Activated CD4-positive, alpha-beta T cell treated with anti-CD3 and anti-CD28 coated beads for 24 hours (primary cell): ENCODE measurements at regions not wholly inside any gene's neighbourhood (a gene's known extent, or its start where the extent isn't known, plus 50 kb on each side); places are given as distances from the start of the nearest gene placed in this dataset.

Experiments used
- DNase-seq, 2 donors: peaks; one replicate each; pipeline ENCODE4 v3.0.0-alpha.2; 2020; ENCODE audit warnings: low read depth in 2 of 2

GRCh38 chr1:212525479-212526110 is 83.0 kb upstream of the ATF3 start:
- DNase-seq: no peak

- no peak for DNase-seq
Measured at GRCh38 chr1:212526111-212526491, 82.5 kb upstream of the ATF3 start.

GRCh38 chr1:212528501-212528900 is 80.1 kb upstream of the ATF3 start:
- DNase-seq: no peak

GRCh38 chr1:212529211-212529741 is 79.3 kb upstream of the ATF3 start:
- no peak for DNase-seq

- no peak for DNase-seq
Measured at GRCh38 chr1:212531267-212531666, 77.3 kb upstream of the ATF3 start.

GRCh38 chr1:212531796-212532195 is 76.8 kb upstream of the ATF3 start:
- no peak for DNase-seq

GRCh38 chr1:212532469-212533147 is 76.0 kb upstream of the ATF3 start:
- DNase-seq: no peak

- no peak for DNase-seq
Measured at GRCh38 chr1:212533148-212533517, 75.4 kb upstream of the ATF3 start.

- no peak for DNase-seq
Measured at GRCh38 chr1:212536586-212536985, 72.0 kb upstream of the ATF3 start.

GRCh38 chr1:212537610-212538009 is 71.0 kb upstream of the ATF3 start:
- DNase-seq: no peak

GRCh38 chr1:212539737-212540430 is 68.7 kb upstream of the ATF3 start:
- DNase-seq: no peak

- DNase-seq: no peak
Measured at GRCh38 chr1:212542761-212543187, 65.8 kb upstream of the ATF3 start.

GRCh38 chr1:212544110-212544509 is 64.5 kb upstream of the ATF3 start:
- DNase-seq: no peak

- DNase-seq: no peak
Measured at GRCh38 chr1:212545941-212546635, 62.5 kb upstream of the ATF3 start.

GRCh38 chr1:212549503-212550017 is 59.0 kb upstream of the ATF3 start:
- no peak for DNase-seq

- no peak for DNase-seq
Measured at GRCh38 chr1:212551929-212552328, 56.6 kb upstream of the ATF3 start.

GRCh38 chr1:212553676-212554075 is 54.9 kb upstream of the ATF3 start:
- no peak for DNase-seq

GRCh38 chr1:212554401-212554800 is 54.2 kb upstream of the ATF3 start:
- no peak for DNase-seq

GRCh38 chr1:212555426-212555825 is 53.1 kb upstream of the ATF3 start:
- DNase-seq: no peak

GRCh38 chr1:212556822-212557549 is 51.6 kb upstream of the ATF3 start:
- no peak for DNase-seq
